Hepatic stellate cell (primary cell): ENCODE measurements at regions not wholly inside any gene's neighbourhood (a gene's known extent, or its start where the extent isn't known, plus 50 kb on each side); places are given as distances from the start of the nearest gene placed in this dataset.
"Not testable (repeated sequence)": the region's sequence is repeated elsewhere in the genome, so short reads cannot be mapped to it uniquely, and the experiment has no call there.

Experiments used
- DNase-seq: peaks from one replicate; pipeline ENCODE4 v3.0.0; 2011; ENCODE audit warnings: low spot score

GRCh38 chr12:75756771-75757170 is 245.4 kb upstream of the KRR1 start:
- DNase-seq, result no peak

- no peak for DNase-seq
Measured at GRCh38 chr12:75756111-75756510, 244.7 kb upstream of the KRR1 start.

GRCh38 chr12:75754698-75755097 is 243.3 kb upstream of the KRR1 start:
- no peak for DNase-seq

GRCh38 chr12:75754141-75754540 is 242.7 kb upstream of the KRR1 start:
- DNase-seq, result no peak

- DNase-seq, result peak; percentile 14
Measured at GRCh38 chr12:75751769-75752471, 240.5 kb upstream of the KRR1 start.

- peak; percentile 25 for DNase-seq
Measured at GRCh38 chr12:75750716-75751306, 239.4 kb upstream of the KRR1 start.

- DNase-seq, result not testable (repeated sequence)
Measured at GRCh38 chr12:75748990-75749389, 237.6 kb upstream of the KRR1 start.

- no peak for DNase-seq
Measured at GRCh38 chr12:75748136-75748535, 236.7 kb upstream of the KRR1 start.

GRCh38 chr12:75747572-75748021 is 236.2 kb upstream of the KRR1 start:
- no peak for DNase-seq

GRCh38 chr12:75746621-75747020 is 235.2 kb upstream of the KRR1 start:
- DNase-seq, result no peak

- no peak for DNase-seq
Measured at GRCh38 chr12:75744607-75745256, 233.3 kb upstream of the KRR1 start.

- no peak for DNase-seq
Measured at GRCh38 chr12:75742961-75743360, 231.6 kb upstream of the KRR1 start.

GRCh38 chr12:75742048-75742447 is 230.6 kb upstream of the KRR1 start:
- DNase-seq, result no peak

- DNase-seq, result no peak
Measured at GRCh38 chr12:75739912-75740311, 228.5 kb upstream of the KRR1 start.

GRCh38 chr12:75739098-75739497 is 227.7 kb upstream of the KRR1 start:
- not testable (repeated sequence) for DNase-seq

GRCh38 chr12:75738486-75738885 is 227.1 kb upstream of the KRR1 start:
- no peak for DNase-seq

GRCh38 chr12:75735853-75736252 is 224.4 kb upstream of the KRR1 start:
- no peak for DNase-seq

- no peak for DNase-seq
Measured at GRCh38 chr12:75728826-75729225, 217.4 kb upstream of the KRR1 start.

- DNase-seq, result no peak
Measured at GRCh38 chr12:75727577-75727976, 216.2 kb upstream of the KRR1 start.

- no peak for DNase-seq
Measured at GRCh38 chr12:75725521-75726111, 214.2 kb upstream of the KRR1 start.

- peak; percentile 58 for DNase-seq
Measured at GRCh38 chr12:75724928-75725312, 213.5 kb upstream of the KRR1 start.

- no peak for DNase-seq
Measured at GRCh38 chr12:75724307-75724927, 213.0 kb upstream of the KRR1 start.
